HCEC 1CT (cell line): ENCODE measurements at regions not wholly inside any gene's neighbourhood (a gene's known extent, or its start where the extent isn't known, plus 50 kb on each side); places are given as distances from the start of the nearest gene placed in this dataset.
A peak's percentile ranks its signal among the peaks of the same experiment; 100 is the strongest.

Experiments
- DNase-seq: peaks from one replicate; pipeline ENCODE4 v3.0.0-alpha.2; 2017

- DNase-seq = no peak
Observed at GRCh38 chr6:108734271-108734922, 113.8 kb upstream of the ARMC2 start.

DNA sequence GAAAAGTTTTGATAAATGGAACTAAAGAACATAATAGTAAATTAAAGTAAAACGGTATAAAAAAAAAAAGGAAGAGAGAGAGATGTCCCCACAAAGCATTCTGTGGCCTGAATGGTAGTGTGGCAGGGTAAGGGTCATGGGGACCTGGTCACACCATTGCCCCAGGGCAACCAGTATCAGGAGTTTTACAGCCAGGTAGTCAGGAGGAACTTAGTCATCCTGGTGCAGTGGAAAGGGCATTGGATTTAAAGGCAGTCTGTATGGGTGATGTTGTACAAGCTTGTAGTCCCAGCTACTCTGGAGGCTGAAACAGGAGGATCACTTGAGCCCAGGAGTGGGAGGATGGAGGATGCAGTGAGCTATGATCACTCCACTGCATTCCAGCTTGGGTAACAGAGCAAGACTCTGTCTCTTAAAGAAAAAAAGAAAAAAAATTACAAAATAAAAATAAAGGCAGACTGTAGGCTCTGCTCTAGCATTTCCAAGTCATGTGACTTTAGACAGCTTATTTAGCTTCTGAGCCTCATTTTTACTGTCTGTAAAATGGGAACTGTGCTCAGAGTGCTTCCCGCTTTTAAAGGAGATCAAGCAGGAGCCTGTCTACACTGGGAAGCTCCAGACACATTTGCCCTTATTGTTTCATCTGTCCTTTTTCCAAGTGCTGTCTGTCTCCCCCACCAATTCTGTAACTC lies 112.8 kb upstream of the ARMC2 start:
- no peak for DNase-seq

- no peak for DNase-seq
Observed at GRCh38 chr6:108736002-108736361, 112.2 kb upstream of the ARMC2 start.

- DNase-seq = peak; percentile 91
Observed at GRCh38 chr6:108736832-108737231, 111.4 kb upstream of the ARMC2 start.

DNA sequence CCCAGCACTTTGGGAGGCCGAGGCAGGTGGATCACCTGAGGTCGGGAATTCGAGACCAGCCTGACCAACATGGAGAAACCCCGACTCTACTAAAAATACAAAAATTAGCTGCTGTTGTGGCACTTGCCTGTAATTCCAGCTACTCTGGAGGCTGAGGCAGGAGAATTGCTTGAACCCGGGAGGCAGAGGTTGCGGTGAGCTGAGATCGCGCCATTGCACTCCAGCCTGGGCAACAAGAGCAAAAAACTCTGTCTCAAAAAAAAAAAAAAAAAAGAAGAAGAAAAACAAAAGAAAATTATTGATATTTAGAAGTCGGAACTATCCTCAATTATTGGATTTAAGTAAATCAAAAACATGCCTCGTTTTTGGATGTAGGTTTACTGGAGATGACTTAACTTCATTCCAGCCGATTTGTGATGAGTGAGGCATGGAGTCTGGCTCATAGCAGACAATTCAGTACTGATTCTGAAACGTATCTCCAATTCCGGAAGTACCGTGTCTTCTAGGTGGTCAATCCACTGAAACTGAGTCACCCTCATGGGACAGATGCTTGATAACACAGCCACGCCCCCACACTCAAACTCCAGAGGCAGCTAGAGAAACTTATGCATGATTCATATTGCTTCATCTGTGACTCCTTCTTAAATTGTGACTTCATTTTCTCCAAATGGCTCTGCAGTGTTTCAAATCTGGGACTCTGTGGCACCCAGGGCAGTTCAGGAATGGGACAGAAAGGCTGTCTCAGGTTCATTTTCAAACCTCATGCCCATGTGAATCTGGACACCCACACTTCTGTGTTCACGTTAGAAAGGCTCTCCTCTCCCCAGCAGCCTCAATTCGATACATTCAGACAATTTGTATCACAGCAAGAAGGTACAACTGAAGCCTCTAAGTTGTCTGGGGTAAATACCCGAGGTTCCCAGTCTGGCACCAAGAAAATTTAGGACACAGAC lies 110.4 kb upstream of the ARMC2 start:
- DNase-seq = peak; percentile 97

- no peak for DNase-seq
Observed at GRCh38 chr6:108738684-108739416, 109.4 kb upstream of the ARMC2 start.

DNA sequence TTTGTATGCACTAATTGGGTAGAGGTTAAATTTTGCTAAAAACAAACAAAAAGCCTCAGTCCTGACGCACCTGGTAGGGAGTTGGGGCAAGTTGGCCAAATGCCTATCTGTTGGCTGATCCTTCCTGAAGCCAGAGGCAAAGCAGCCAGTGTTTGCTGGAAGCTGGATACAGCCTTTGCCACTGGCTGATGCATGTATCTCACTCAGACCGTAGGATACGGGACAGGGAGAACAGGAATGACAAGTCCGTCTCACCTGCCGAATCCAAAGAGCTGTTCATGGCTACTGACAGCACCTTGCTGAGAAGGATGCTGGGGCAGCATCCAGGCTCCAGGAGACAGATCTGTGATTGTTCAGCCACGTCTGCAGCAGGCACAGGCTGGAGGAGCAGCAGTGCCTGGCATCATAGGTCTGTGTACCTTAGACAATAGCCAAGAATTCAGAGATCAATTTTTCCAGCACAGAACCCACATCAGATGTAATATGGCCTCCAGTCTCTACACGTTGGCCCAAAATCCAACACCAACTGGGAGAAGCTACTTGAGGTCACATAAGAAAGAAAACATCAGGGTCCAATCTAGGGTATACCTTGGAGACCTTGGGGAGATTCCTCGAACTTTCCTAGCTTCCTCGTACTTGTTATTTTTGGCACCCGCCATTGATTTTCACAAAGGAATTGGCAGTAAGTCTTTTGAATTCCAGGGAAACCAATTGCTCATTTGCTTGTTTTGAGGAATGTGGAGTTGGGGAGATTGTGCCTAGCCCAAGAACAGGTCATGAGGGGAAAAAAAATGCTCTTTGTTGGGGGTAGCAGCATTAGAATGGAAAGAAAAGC lies 108.5 kb upstream of the ARMC2 start:
- no peak for DNase-seq

DNA sequence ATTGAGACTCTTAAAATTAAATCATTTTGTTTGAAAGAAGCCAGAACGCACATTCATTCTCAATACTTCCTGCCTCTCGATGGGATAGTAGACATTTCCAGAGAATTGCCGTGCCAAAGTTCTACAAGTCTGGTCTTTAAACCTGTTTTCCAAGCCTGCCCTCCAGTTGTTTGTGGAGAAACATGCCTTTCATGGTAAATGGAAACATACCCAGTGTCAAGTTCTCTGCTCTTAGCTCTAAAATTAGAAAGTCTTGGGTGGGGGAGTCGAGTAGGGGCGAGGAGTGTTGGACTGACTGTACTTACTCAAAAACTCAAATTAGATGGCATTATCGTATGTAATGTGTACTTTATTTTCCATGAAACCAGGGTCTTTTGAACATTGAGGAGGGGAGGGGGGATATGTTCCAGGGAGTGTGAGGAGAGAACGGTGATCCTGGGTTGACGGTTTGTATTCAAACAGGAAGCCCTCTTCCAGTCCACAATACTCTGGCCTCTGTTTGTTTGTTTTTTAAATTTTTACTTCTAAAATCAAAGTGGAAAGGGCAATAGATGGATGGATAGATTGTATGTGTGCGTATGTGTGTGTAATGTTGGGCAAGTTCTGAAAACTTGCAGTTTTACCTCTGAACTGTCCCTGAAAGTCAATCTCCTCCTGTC lies 106.8 kb upstream of the ARMC2 start:
- no peak for DNase-seq

DNA sequence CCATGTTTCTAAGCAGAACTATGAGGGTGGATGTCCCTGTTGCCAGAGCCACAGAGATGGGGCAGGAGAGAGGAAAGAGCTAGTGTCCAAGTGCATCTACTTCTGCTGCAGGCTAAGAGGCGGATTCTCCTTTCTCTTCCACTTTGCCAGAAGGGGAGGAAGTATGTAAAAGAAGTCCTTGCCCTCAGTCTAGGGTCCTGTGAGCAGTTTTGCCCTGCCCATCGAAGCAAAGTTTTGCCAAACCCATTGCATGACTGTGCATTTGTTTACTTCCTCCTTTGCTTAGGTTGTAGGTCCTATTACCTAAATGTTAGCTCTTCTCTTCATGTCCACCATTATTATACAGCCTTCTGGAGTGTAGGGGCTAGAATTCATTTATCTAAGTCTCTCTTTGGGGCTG lies 106.2 kb upstream of the ARMC2 start:
- DNase-seq = no peak

- DNase-seq = no peak
Observed at GRCh38 chr6:108744244-108744972, 103.8 kb upstream of the ARMC2 start.

- no peak for DNase-seq
Observed at GRCh38 chr6:108744996-108745395, 103.2 kb upstream of the ARMC2 start.

- DNase-seq = no peak
Observed at GRCh38 chr6:108745664-108746336, 102.4 kb upstream of the ARMC2 start.

DNA sequence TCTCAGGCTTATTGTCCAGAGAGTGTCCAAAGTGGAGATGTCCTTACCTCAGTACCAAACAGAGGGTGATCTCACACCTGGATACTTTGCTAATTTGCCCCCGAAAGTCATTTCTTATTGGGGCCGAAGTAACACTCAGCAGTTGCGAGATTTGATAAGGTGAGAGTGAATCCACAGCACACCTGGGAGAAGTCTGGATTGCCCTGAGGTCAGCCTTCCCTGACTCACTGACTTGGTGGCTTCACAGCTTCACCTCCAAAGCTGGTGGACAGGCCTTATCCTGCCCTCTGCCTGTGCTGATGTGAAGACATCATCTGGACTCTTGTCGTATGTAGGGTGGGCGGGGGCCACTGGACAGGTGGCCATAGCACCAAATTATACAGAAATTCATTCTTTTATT lies 101.9 kb upstream of the ARMC2 start:
- no peak for DNase-seq

- no peak for DNase-seq
Observed at GRCh38 chr6:108746836-108747575, 101.2 kb upstream of the ARMC2 start.

GRCh38 chr6:108748055-108748454 lies 100.2 kb upstream of the ARMC2 start:
- DNase-seq = peak; percentile 61

DNA sequence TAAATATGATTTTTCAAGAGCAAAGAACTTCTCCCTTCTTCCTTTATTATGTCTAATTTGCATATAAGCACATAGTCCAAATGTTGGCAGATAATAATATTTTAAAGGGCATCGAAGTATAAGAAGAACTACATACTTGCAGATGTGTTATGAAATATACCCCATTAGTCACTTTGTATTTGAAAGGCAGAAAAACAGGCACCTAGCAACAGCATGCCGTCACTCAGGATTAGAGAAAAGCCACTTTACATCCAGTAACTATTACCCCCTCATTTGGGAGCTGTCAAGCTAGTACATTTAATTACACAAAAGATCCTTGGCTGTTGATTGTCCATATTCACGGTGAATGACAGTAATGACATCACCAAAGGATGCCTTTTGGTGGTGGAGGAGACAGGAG lies 99.3 kb upstream of the ARMC2 start:
- DNase-seq = peak; percentile 14

DNA sequence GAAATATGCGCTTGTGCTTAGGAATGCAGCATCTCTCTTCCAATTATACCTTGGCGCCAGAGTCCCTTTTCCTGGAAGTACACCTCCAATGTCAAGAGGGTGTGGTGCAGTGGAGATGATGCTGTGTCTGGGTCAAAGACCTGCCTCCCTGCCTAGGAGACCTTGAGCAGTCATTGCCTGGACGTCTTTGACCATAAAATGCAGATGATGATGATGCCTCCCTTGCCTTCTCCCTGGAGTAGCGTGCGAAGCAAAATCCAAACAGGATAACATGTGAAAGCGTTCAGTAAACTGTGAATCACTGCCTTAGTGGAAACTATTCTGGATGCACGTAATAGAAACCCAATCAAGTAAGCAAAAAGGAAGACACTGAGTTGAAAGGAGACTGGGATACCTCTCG lies 97.4 kb upstream of the ARMC2 start:
- no peak for DNase-seq

DNA sequence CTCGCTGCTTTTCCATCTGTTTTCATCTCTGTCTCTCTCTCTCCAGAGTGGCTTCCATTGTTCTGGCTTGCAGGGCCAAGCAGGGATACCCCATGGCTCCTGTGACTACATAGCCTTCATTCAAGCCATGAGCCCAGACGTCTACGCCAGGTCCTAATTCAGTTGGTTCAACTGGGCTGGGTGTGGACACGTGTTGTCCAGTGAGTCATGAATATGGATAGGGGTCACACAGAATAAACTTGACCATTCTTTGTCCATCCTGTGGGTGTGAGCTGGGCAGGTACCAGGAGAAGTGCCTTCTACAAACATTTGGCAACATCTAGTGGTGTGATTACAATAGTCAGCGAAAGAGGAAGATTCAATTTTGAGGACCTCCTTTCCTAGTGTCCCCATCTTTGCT lies 96.9 kb upstream of the ARMC2 start:
- no peak for DNase-seq
